VCaP (cell line): ENCODE measurements at regions not wholly inside any gene's neighbourhood (a gene's known extent, or its start where the extent isn't known, plus 50 kb on each side); places are given as distances from the start of the nearest gene placed in this dataset.
"Not testable (repeated sequence)": the region's sequence is repeated elsewhere in the genome, so short reads cannot be mapped to it uniquely, and the experiment has no call there.

ENCODE experiments used
- H3K27ac ChIP-seq: fragments of 450-650 bp; 2 replicates; pipeline ENCODE4 v1.5.1; 2017
- TF ChIP-seq, protein P1 (sequence below): fragments of 450-650 bp; conservative IDR thresholded peaks from 2 replicates; pipeline ENCODE4 v1.5.1; 2017; ENCODE audit warnings: mild to moderate bottlenecking, moderate library complexity

DNA sequence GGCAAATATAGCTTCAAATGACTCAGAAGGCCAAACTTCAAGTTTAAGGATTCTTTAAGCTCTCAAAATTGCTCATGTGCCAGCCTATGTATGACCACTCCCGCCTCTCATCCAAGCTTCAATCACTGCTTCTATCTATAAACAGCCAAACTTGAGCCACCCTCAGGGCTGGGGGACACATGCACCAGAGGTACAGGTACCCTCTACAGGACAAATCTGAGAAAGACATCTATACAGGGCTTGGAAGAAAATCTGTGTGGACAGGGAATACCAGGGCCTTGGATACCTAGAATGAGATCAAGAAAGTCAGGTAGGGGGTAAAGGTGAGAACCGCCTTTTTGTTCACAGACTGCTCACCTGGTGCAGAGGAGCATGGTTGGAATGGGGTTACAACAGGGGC is 217.9 kb downstream of the ATPSCKMT start:
- TF ChIP-seq, protein P1, sequence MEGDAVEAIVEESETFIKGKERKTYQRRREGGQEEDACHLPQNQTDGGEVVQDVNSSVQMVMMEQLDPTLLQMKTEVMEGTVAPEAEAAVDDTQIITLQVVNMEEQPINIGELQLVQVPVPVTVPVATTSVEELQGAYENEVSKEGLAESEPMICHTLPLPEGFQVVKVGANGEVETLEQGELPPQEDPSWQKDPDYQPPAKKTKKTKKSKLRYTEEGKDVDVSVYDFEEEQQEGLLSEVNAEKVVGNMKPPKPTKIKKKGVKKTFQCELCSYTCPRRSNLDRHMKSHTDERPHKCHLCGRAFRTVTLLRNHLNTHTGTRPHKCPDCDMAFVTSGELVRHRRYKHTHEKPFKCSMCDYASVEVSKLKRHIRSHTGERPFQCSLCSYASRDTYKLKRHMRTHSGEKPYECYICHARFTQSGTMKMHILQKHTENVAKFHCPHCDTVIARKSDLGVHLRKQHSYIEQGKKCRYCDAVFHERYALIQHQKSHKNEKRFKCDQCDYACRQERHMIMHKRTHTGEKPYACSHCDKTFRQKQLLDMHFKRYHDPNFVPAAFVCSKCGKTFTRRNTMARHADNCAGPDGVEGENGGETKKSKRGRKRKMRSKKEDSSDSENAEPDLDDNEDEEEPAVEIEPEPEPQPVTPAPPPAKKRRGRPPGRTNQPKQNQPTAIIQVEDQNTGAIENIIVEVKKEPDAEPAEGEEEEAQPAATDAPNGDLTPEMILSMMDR: no peak
- no peak overlapping the region for H3K27ac ChIP-seq

DNA sequence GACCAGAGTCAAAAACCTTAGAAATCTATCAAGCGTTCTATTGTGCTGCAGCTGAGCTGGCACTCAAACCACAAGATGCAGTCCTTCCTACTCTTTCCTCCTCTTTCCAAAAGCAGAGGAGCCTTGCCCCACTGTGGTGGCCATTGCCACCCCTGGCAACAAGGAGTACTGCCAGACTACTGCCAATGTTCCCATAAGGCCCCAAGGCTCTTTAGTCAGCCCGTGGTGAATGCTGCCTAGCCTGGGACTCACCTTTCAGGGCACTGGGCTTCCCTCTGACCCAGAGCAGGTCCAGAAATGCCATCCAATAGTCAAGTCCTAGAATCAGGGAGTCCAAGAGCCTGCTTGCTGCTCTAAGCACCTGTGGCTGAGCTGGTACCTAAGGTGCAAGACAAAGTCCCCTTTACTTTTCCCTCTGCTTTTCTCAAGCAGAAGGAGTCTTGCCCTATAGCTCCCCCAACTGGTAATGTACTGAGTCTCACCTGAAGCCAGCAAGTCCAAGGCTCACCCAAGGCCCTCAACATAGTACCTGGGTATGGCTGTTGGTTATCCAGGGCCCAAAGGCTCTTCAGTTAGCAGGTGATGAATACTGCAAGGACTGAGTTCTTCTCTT is 219.4 kb downstream of the ATPSCKMT start:
- no peak overlapping the region for H3K27ac ChIP-seq
- TF ChIP-seq, protein P1: no peak

DNA sequence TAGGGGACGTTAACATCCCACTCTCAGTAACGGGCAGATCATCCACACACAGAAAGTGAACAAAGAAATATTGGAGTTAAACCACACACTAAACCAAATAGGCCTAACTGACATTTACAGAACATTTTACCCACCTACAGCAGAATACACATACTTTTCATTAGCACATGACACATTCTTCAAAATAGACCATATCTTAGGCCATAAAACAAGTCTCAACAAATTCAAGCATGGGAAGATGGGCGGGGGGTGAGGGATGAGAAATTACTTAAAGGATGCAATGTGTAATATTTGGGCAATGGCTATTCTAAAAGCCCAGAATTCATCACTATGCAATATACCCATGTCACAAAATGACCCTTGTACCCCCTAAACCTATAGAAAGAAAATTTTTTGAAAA is 226.2 kb downstream of the ATPSCKMT start:
- no peak overlapping the region for H3K27ac ChIP-seq
- TF ChIP-seq, protein P1: no peak

DNA sequence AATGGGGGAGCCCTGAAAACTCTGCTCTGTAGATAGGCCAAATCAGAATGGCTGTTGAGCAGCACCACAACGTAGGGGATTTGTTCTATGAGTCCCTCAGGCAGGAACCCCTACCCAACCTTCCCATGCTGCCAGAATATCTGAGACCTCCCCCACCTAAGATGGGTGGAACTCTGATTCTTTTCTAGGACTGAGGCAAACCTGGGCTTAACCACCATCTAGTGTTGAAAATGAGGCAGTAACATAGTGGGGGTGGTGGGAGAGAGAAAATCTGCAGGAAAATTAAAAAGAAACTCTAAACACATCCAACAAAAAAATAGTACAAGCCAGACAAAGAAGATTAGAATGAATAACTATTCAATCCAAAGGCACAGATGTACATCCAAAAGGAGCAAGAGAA is 228.4 kb downstream of the ATPSCKMT start:
- TF ChIP-seq, protein P1: no peak
- H3K27ac ChIP-seq: no peak overlapping the region

DNA sequence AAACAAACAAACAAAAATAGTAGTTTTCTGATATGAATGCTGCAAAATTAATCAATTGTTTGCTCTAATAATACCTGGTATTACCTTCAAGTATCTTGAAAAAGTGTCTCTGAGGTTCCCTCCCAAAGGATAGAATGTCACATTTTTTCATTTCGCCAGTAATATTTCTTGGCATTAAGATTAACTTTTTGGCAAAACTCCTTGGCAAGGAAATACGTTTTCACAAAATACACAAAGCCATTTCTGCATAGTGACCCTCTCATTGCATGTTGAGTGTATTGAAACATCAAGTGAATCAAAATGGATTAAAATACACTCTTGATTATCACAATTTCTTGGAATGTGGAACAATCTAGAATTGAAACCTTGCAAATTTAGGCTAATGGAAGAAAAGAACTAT is 230.5 kb downstream of the ATPSCKMT start:
- TF ChIP-seq, protein P1: no peak
- H3K27ac ChIP-seq: no peak overlapping the region

DNA sequence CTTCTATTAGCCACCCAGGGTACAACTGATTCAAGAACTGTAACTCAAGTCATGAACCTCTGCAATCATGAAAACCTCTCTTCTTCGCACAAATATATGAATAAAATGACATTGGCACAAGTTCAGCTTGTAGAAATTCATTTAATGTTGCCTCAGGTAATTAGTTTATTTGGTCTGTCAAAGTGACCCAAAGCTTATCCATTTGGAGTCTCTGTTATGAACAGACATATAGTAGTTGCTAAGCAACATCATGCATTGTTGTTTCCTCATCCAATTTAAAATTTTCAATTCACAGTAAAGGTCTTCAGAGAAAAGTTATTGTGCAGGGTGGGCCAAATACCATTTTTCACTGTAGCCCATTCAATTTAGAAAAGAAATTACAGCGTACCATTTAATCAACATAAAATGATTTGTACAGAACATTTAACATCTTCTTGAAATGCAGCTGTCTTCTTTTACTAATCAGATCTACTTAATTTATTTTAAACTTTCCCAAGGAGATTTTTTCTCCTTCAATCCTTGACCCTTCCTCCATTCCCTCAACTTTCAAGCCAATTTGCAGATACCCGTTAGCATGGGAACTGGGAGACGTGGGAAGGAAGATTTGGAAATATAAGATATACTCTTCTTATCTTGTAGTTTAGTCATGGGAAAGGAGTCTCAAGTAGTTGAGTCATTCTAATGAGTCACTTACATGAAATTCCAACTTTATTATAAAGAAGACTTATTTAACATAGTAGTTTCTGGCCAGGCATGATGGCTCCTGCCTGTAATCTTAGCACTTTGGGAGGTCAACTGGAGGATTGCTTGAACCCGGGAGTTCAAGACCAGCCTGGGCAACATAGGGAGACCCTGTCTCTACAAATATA is 231.3 kb downstream of the ATPSCKMT start:
- TF ChIP-seq, protein P1: no peak

DNA sequence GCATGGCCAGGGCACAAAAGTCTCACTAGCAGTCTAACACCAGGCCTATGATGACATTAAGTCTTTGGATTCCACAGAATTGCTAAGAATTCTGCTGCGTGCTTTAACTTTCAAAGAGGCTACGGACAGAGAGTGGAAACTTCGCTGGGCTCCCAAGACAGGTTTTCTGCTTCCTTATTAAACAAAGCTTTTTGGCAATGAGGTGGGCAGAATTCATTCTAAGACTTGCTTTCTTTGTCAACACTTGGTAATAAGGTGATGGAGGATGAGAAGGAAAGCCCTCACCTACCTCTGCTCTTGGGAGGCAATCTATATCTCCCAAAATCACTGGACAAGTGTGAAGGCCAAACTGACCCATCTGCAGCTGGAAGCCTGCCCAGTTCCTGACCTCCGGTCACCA is 231.9 kb downstream of the ATPSCKMT start:
- H3K27ac ChIP-seq: no peak overlapping the region
- TF ChIP-seq, protein P1: no peak

More for the DNA sequence above, 231.3 kb downstream of the ATPSCKMT start:
- no peak overlapping the region for H3K27ac ChIP-seq

DNA sequence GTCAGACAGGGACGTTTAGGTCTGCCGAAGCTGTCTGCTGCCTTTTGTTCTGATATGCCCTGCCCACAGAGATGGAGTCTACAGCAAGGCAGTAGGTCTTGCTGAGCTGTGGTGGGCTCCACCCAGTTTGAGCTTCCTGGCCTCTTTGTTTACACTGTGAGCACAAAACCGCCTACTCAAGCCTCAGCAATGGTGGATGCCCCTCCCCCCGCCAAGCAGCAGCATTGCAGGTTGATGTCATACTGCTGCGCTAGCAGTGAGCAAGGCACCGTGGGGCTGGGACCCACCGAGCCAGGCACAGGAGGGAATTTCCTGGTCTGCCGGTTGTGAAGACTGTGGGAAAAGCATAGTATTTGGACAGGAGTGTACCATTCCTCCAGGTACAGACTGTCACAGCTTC is 233.1 kb downstream of the ATPSCKMT start:
- H3K27ac ChIP-seq: not testable (repeated sequence)

DNA sequence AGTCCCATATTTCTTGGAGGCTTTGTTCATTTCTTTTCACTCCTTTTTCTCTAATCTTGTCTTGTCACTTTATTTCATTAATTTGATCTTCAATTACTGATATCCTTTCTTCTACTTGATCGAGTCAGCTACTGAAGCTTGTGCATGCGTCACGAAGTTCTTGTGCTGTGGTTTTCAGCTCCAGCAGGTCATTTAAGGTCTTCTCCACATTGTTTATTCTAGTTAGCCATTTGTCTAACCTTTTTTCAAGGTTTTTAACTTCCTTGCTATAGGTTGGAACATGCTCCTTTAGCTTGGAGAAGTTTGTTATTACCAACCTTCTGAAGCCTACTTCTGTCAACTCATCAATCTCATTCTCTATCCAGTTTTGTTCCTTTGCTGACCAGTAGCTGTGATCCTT is 234.0 kb downstream of the ATPSCKMT start:
- H3K27ac ChIP-seq: not testable (repeated sequence)
